ENCODE measurements at regions not wholly inside any gene's neighbourhood (a gene's known extent, or its start where the extent isn't known, plus 50 kb on each side); places are given as distances from the start of the nearest gene placed in this dataset.

DNA sequence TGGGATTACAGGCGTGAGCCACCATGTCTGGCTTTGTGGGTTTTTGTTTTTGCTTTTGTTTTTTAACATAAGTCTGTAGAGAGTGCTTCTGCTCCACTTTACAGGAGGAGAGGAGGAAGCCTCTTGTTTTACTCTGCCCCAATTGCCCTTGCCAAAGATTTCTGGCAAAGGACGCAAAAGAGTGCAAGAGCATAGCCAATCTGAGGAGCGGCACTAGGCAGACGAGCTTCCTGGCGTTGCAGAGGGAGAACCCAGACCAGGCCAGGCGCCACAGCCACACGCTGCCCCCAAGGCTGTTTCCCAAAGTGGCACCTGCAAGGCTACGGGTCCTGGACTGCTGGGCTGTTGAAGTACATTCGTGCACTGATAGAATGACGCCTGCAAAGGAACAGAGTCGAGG is 96.2 kb downstream of the BBS10 start:
- Histone ChIP-seq H3K4me3 (ENCODE audit: low read length) (no peak overlapping the region), H3K27me3 (replicated peaks; ENCODE audit: insufficient read depth, low read length) (no peaks in the 10 kb centered on the region), H3K4me1 (ENCODE audit: low read length) (no peaks in the 10 kb centered on the region), H3K79me2 (ENCODE audit: low read length) (no peaks in the 10 kb centered on the region), H3K36me3 (replicated peaks; ENCODE audit: insufficient read depth, low read length) (no peaks in the 10 kb centered on the region), H3K9ac (ENCODE audit: low read length) (no peak overlapping the region), H3F3A (ENCODE audit: insufficient read depth, low read length) (no peaks in the 10 kb centered on the region), H4K20me1 (ENCODE audit: insufficient read depth, low read length) (no peaks in the 10 kb centered on the region), H3K4me2 (ENCODE audit: low read depth, low read length) (no peak overlapping the region), H3K9me2 (replicated peaks; ENCODE audit: insufficient read depth, low read length) (no peaks in the 10 kb centered on the region), H3K9me3 (replicated peaks; ENCODE audit: insufficient read depth, low read length) (no peaks in the 10 kb centered on the region), H3K27ac (ENCODE audit: low read length) (no peak overlapping the region), H2AFZ (ENCODE audit: low read length) (no peak overlapping the region)
- TF ChIP-seq, protein P1, sequence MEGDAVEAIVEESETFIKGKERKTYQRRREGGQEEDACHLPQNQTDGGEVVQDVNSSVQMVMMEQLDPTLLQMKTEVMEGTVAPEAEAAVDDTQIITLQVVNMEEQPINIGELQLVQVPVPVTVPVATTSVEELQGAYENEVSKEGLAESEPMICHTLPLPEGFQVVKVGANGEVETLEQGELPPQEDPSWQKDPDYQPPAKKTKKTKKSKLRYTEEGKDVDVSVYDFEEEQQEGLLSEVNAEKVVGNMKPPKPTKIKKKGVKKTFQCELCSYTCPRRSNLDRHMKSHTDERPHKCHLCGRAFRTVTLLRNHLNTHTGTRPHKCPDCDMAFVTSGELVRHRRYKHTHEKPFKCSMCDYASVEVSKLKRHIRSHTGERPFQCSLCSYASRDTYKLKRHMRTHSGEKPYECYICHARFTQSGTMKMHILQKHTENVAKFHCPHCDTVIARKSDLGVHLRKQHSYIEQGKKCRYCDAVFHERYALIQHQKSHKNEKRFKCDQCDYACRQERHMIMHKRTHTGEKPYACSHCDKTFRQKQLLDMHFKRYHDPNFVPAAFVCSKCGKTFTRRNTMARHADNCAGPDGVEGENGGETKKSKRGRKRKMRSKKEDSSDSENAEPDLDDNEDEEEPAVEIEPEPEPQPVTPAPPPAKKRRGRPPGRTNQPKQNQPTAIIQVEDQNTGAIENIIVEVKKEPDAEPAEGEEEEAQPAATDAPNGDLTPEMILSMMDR (IDR thresholded peaks at IDR 0.05; ENCODE audit: low read length): no peak
- no peak for TF ChIP-seq EZH2 (optimal IDR thresholded peaks at IDR 0.05; ENCODE audit: low read depth, low read length)
- TF ChIP-seq EZH2phosphoT487 (IDR thresholded peaks at IDR 0.05; ENCODE audit: low read length): no peak
- no peak for DNase-seq

DNA sequence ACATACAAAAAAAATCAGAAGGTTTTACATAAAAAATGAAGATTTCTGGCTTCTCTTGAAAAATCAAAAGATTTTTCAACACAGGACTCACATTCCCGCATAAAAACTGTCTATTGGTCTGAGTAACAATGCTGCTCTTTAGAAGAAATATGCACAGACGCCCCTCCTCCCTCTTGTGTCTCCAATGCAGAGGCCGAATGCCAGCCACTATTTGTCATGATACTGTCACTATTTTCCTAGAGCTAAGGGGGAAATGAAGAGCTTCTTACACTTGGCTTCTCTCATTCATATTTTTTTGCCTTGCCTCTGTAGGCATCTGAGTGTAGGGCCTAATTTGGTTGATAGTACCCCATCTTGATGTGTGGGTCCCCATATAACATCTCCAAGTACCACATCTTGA is 98.0 kb downstream of the BBS10 start:
- Histone ChIP-seq H3K36me3 (replicated peaks; ENCODE audit: insufficient read depth, low read length) (no peaks in the 10 kb centered on the region), H3K9ac (ENCODE audit: low read length) (no peak overlapping the region), H4K20me1 (ENCODE audit: insufficient read depth, low read length) (no peaks in the 10 kb centered on the region), H3K27me3 (replicated peaks; ENCODE audit: insufficient read depth, low read length) (no peaks in the 10 kb centered on the region), H3K4me3 (ENCODE audit: low read length) (no peak overlapping the region), H3K4me1 (ENCODE audit: low read length) (no peaks in the 10 kb centered on the region), H3K9me2 (replicated peaks; ENCODE audit: insufficient read depth, low read length) (no peaks in the 10 kb centered on the region), H2AFZ (ENCODE audit: low read length) (no peak overlapping the region), H3F3A (ENCODE audit: insufficient read depth, low read length) (no peaks in the 10 kb centered on the region), H3K9me3 (replicated peaks; ENCODE audit: insufficient read depth, low read length) (no peaks in the 10 kb centered on the region), H3K4me2 (ENCODE audit: low read depth, low read length) (no peak overlapping the region), H3K27ac (ENCODE audit: low read length) (no peak overlapping the region), H3K79me2 (ENCODE audit: low read length) (no peaks in the 10 kb centered on the region)
- no peak for DNase-seq
- TF ChIP-seq EZH2 (optimal IDR thresholded peaks at IDR 0.05; ENCODE audit: low read depth, low read length): no peak
- TF ChIP-seq, protein P1 (IDR thresholded peaks at IDR 0.05; ENCODE audit: low read length): no peak
- TF ChIP-seq EZH2phosphoT487 (IDR thresholded peaks at IDR 0.05; ENCODE audit: low read length): no peak

DNA sequence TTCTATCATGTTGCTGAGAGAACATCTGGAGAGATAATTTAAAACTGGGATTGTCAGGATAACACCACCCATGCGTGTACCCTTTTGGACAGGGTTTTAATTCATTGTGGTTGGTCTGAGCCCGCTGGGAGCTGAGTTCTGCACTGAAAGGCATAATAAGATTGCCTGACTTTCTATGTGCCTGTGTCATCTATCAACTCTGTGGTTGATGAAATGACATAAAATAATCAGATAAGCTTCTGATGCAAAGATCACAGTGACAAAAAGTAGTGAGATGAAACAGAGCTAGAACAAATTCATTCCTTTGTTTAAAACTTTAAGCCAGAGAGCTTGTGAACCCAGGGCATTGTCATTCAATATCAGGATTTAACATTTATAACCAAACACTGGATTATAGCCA is 98.7 kb downstream of the BBS10 start:
- H3K4me2 ChIP-seq (ENCODE audit: low read depth, low read length): no peak overlapping the region
- H3K79me2 ChIP-seq (ENCODE audit: low read length): no peaks in the 10 kb centered on the region
- H3K4me3 ChIP-seq (ENCODE audit: low read length): no peak overlapping the region
- H3K27ac ChIP-seq (ENCODE audit: low read length): no peak overlapping the region
- H3K36me3 ChIP-seq (replicated peaks; ENCODE audit: insufficient read depth, low read length): no peaks in the 10 kb centered on the region
- H4K20me1 ChIP-seq (ENCODE audit: insufficient read depth, low read length): no peaks in the 10 kb centered on the region
- H2AFZ ChIP-seq (ENCODE audit: low read length): no peak overlapping the region
- H3K27me3 ChIP-seq (replicated peaks; ENCODE audit: insufficient read depth, low read length): no peaks in the 10 kb centered on the region
- H3K9ac ChIP-seq (ENCODE audit: low read length): no peak overlapping the region
- TF ChIP-seq, protein P1 (IDR thresholded peaks at IDR 0.05; ENCODE audit: low read length): no peak
- no peak for TF ChIP-seq EZH2phosphoT487 (IDR thresholded peaks at IDR 0.05; ENCODE audit: low read length)
- no peak for TF ChIP-seq EZH2 (optimal IDR thresholded peaks at IDR 0.05; ENCODE audit: low read depth, low read length)
- no peaks in the 10 kb centered on the region for H3F3A ChIP-seq (ENCODE audit: insufficient read depth, low read length)
- no peaks in the 10 kb centered on the region for H3K4me1 ChIP-seq (ENCODE audit: low read length)
- DNase-seq: no peak
- no peaks in the 10 kb centered on the region for H3K9me3 ChIP-seq (replicated peaks; ENCODE audit: insufficient read depth, low read length)
- H3K9me2 ChIP-seq (replicated peaks; ENCODE audit: insufficient read depth, low read length): no peaks in the 10 kb centered on the region
